ENCODE measurements at regions not wholly inside any gene's neighbourhood (a gene's known extent, or its start where the extent isn't known, plus 50 kb on each side); places are given as distances from the start of the nearest gene placed in this dataset.

GRCh38 chr7:48734695-48735406, 189.5 kb upstream of the CDC14C start:
- no peaks in the 10 kb centered on the region for H3K27me3 Mint-ChIP-seq (ENCODE audit: insufficient read depth)
- H3K4me1 Mint-ChIP-seq, result no peaks in the 10 kb centered on the region
- TF ChIP-seq, protein P1, sequence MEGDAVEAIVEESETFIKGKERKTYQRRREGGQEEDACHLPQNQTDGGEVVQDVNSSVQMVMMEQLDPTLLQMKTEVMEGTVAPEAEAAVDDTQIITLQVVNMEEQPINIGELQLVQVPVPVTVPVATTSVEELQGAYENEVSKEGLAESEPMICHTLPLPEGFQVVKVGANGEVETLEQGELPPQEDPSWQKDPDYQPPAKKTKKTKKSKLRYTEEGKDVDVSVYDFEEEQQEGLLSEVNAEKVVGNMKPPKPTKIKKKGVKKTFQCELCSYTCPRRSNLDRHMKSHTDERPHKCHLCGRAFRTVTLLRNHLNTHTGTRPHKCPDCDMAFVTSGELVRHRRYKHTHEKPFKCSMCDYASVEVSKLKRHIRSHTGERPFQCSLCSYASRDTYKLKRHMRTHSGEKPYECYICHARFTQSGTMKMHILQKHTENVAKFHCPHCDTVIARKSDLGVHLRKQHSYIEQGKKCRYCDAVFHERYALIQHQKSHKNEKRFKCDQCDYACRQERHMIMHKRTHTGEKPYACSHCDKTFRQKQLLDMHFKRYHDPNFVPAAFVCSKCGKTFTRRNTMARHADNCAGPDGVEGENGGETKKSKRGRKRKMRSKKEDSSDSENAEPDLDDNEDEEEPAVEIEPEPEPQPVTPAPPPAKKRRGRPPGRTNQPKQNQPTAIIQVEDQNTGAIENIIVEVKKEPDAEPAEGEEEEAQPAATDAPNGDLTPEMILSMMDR (conservative IDR thresholded peaks at IDR 0.05), result no peak
- Histone ChIP-seq H3K36me3 (ENCODE audit: control insufficient read depth, insufficient read depth, low read length) (no peaks in the 10 kb centered on the region), H3K27ac (ENCODE audit: low read depth, low read length) (no peak overlapping the region), H3K4me3 (ENCODE audit: low read length) (no peak overlapping the region), H3K4me1 (ENCODE audit: control insufficient read depth, insufficient read depth, low read length) (no peaks in the 10 kb centered on the region), H3K9ac (ENCODE audit: extremely low read depth, low read length, poor library complexity, severe bottlenecking) (no peak overlapping the region), H3K9me3 (ENCODE audit: control insufficient read depth, low read length) (peaks cover 10% of the 10 kb centered on the region), H3K27me3 (ENCODE audit: control insufficient read depth, insufficient read depth, low read length, poor library complexity, severe bottlenecking) (no peaks in the 10 kb centered on the region)
- no peak for DNase-seq
- H3K27ac Mint-ChIP-seq, result no peak overlapping the region
- peaks cover 24% of the 10 kb centered on the region for H3K9me3 Mint-ChIP-seq
- no peak overlapping the region for H3K4me3 Mint-ChIP-seq
- WGBS, 2 experiments (ENCODE audit: insufficient coverage in 1 of 2, insufficient read length in 1 of 2), result 86 to 90% methylated on average over 2 to 4 of the region's 4 CpGs
- no peaks in the 10 kb centered on the region for H3K36me3 Mint-ChIP-seq (ENCODE audit: low read depth)

- Mint-ChIP-seq H3K36me3 (ENCODE audit: low read depth) (no peaks in the 10 kb centered on the region), H3K9me3 (peaks cover 27% of the 10 kb centered on the region), H3K4me1 (no peaks in the 10 kb centered on the region), H3K27ac (no peak overlapping the region), H3K27me3 (ENCODE audit: insufficient read depth) (no peaks in the 10 kb centered on the region), H3K4me3 (no peak overlapping the region)
- 79% methylated on average over 1 of the region's 1 CpG; no CpG with 5 or more reads in 1 of the 2 experiments for WGBS, 2 experiments (ENCODE audit: insufficient coverage in 1 of 2, insufficient read length in 1 of 2)
- H3K27ac ChIP-seq (ENCODE audit: low read depth, low read length), result no peak overlapping the region
- no peak for DNase-seq
- TF ChIP-seq, protein P1 (conservative IDR thresholded peaks at IDR 0.05), result no peak
- no peaks in the 10 kb centered on the region for H3K36me3 ChIP-seq (ENCODE audit: control insufficient read depth, insufficient read depth, low read length)
- H3K9me3 ChIP-seq (ENCODE audit: control insufficient read depth, low read length), result peaks cover 10% of the 10 kb centered on the region
- no peaks in the 10 kb centered on the region for H3K4me1 ChIP-seq (ENCODE audit: control insufficient read depth, insufficient read depth, low read length)
- H3K4me3 ChIP-seq (ENCODE audit: low read length), result no peak overlapping the region
- no peak overlapping the region for H3K9ac ChIP-seq (ENCODE audit: extremely low read depth, low read length, poor library complexity, severe bottlenecking)
- H3K27me3 ChIP-seq (ENCODE audit: control insufficient read depth, insufficient read depth, low read length, poor library complexity, severe bottlenecking), result no peaks in the 10 kb centered on the region
Observed at GRCh38 chr7:48741545-48741944, 182.8 kb upstream of the CDC14C start.

DNA sequence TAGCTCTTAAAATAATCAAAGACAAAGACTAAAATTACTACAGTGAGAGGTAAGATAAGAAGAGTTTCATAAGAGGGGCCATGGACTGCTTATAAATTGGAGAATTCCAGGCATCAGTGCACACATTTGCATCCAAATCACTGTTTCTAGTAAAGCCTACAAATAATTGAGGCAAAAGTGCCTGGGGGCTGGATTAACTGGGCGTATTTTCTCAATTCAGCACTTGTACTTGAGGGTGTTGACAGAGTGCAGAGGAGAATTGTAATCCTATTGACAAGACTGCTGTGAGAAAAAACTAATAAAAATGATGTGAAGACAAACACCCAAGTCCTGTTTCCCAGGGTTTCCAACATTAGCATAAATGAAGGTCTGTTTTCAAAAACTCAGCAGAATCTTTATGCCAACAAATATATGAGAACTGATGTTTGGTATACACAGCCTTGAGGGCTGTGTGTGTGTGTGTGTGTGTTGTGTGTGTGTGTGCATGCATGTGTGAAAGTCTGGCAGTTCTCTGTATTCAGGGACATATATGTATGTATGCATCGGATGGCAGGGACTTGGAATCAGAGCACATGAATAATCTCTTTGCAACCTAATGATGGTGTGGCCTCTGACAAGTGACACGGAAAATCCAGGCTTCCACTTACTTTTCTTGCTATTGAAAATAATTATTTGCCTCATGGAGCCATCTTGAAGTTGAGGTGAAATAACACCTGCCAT, 182.1 kb upstream of the CDC14C start:
- Histone ChIP-seq H3K27ac (ENCODE audit: low read depth, low read length) (peak overlapping the region; percentile 6), H3K9me3 (ENCODE audit: control insufficient read depth, low read length) (peaks cover 10% of the 10 kb centered on the region), H3K4me1 (ENCODE audit: control insufficient read depth, insufficient read depth, low read length) (no peaks in the 10 kb centered on the region), H3K9ac (ENCODE audit: extremely low read depth, low read length, poor library complexity, severe bottlenecking) (no peak overlapping the region), H3K4me3 (ENCODE audit: low read length) (no peak overlapping the region), H3K36me3 (ENCODE audit: control insufficient read depth, insufficient read depth, low read length) (no peaks in the 10 kb centered on the region), H3K27me3 (ENCODE audit: control insufficient read depth, insufficient read depth, low read length, poor library complexity, severe bottlenecking) (no peaks in the 10 kb centered on the region)
- no peak overlapping the region for H3K4me3 Mint-ChIP-seq
- no peak for DNase-seq
- peaks cover 27% of the 10 kb centered on the region for H3K9me3 Mint-ChIP-seq
- H3K27me3 Mint-ChIP-seq (ENCODE audit: insufficient read depth), result no peaks in the 10 kb centered on the region
- WGBS, 2 experiments (ENCODE audit: insufficient coverage in 1 of 2, insufficient read length in 1 of 2), result 84 to 88% methylated on average over 3 of the region's 3 CpGs
- H3K4me1 Mint-ChIP-seq, result no peaks in the 10 kb centered on the region
- H3K36me3 Mint-ChIP-seq (ENCODE audit: low read depth), result no peaks in the 10 kb centered on the region
- H3K27ac Mint-ChIP-seq, result no peak overlapping the region
- TF ChIP-seq, protein P1 (conservative IDR thresholded peaks at IDR 0.05), result no peak

Measured in endodermal cell (in vitro differentiated cells).